Activated CD8-positive, alpha-beta memory T cell treated with anti-CD3 and anti-CD28 coated beads, Interleukin-2, amount 50 U/mL, for 24 hours (primary cell): ENCODE measurements at regions not wholly inside any gene's neighbourhood (a gene's known extent, or its start where the extent isn't known, plus 50 kb on each side); places are given as distances from the start of the nearest gene placed in this dataset.
"Not testable (repeated sequence)": the region's sequence is repeated elsewhere in the genome, so short reads cannot be mapped to it uniquely, and the experiment has no call there.

Experiments
- DNase-seq: peaks from one replicate; pipeline ENCODE4 v3.0.0-alpha.2; 2020; ENCODE audit errors: extremely low read depth

DNA sequence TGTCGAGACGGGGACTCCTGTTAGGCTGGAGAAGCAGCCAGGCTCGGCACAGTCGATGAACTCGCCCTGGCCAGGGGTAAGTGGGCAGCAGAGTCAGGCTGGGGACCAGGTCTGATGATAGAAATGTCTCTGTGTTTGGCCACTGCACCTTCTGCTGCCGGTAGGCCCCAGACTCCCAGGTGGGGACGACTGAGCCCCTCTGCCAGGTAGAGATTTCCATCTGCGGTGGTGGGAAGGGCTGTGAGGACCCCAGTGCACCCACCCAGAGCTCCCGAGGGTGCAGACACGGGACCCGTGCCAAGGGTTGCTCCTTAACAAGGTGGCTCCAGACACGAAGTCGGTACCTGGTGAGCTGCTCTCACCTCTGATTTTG lies 862.5 kb downstream of the TBC1D22A start:
- no peak for DNase-seq

GRCh38 chr22:47624252-47625012 lies 862.0 kb downstream of the TBC1D22A start:
- DNase-seq: no peak

DNA sequence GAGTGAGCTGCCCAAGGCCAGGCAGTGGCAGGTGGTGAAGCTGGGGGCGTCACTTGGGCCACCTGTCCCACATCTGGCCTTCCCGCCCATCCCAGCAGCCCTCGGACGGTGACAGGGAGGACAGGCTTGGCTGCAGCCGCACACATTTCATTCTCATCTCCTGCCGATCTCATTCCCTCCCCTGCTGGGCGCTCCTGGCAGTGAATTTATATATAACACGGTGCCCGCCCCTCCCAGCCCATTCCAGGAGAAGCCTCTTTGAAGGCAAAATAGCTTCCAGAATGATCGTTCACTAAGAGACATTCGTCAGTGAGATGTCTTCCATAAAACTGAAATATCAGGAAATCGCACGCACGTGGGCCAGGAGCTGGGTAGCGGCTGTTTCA lies 861.3 kb downstream of the TBC1D22A start:
- no peak for DNase-seq

- DNase-seq: no peak
These were observed 860.8 kb downstream of the TBC1D22A start for GRCh38 chr22:47623066-47623762.

DNA sequence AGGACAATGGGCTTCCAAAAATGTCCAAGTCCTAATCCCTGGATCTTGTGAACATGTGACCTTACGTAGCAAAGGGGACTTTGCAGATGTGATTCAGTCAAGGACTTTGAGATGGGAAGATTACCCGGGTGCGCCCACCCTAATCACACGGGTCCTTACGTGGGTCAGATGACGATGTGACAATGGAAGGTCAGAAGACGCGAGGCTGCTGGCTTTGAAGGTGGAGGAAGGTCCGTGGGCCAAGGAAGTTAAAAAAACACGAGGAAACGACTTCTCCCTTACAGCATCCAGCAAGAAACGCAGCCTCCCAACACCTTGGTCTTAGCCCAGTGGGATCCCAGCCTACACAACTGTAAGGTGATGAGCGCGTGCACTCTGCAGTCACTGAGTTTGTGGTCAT lies 860.1 kb downstream of the TBC1D22A start:
- no peak for DNase-seq

DNA sequence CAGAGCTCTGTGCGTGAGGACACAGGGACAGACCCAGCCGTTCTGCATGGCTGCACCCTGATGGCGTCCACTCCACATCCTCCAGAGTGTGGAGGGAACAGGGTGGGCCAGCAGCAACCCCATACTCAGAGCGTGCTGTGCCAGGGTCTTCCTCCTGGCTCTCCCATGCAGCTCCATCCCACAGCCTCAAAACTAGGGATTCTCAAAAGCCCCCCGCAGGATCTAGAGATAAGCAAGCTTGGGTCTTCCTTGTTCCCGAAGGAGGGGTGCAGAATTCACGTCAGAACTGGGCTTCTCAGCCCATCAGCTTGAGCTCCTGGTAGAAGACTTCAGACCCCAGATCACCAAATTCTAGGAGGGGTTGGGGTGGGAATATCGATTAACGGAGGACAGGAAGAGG lies 858.8 kb downstream of the TBC1D22A start:
- no peak for DNase-seq

DNA sequence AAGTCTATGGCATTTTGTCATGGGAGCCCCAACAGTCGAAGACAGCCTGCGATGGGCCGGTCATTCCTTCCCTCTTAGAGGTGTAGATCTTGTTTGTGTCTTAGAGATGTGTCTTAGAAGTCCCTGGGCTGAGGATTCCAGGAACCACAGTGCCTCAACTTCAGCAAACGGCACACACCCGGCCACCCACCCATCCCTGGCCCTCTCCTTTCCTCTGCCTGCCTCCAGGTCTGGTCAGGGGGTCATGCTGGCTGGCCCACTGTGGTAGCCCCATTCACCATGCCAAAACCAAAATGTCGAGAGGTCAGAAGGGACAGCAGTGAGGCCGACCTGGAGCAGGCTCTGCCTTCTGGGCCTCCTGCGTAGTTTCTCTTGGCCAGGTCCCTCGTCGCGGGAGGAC lies 857.9 kb downstream of the TBC1D22A start:
- DNase-seq: no peak

- DNase-seq: no peak
These were observed 857.2 kb downstream of the TBC1D22A start for GRCh38 chr22:47619631-47620030.

GRCh38 chr22:47618180-47619010 lies 855.9 kb downstream of the TBC1D22A start:
- no peak for DNase-seq

DNA sequence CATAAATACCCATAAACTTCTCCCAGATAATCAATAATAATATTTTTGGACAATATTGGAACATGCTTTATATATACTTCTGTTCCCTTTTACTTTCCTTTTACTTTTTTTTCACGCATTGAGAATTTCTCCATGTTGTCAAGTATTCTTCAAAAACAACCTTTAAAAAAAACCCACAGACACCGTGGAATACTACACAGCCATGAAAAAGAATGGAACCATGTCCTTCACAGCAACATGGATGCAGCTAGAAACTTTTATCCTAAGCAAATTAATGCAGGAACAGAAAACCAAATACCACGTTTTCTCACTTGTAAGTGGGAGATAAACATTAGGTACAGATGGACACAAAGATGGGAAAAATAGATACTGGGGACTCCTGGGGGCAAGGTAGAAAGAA lies 854.7 kb downstream of the TBC1D22A start:
- no peak for DNase-seq

DNA sequence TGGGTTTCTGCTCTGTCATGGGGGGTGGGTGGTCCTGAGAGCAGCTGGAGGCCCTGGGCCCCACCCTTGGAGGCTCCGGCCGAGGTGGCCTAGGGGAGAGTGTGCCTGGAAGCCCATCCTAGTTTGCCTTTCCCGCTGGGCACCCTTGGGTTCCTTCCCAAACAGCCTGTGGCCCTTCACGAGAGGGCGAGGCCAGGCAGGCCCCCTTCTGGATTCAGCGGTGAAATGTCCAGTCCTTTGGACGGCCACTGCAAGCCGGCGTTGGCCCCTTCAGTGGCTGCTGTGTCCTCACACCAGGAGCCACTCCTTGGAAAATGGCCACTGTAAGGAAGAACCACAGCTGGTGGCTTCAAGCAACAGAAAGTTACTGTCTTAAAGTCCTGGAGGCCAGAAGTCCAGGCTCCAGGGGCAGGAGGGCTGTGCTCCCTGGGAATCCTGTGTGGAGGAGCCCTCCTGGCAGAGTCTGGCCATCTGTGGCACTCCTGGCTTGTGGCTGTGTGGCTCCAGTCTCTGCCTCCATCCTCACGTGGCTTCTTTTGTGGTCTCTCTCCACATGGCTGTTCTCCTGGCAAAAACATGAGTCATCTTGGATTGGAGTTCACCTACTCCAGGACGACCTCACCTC lies 854.1 kb downstream of the TBC1D22A start:
- no peak for DNase-seq

GRCh38 chr22:47615051-47615450 lies 852.6 kb downstream of the TBC1D22A start:
- no peak for DNase-seq

- no peak for DNase-seq
These were observed 851.3 kb downstream of the TBC1D22A start for GRCh38 chr22:47613606-47614350.

- DNase-seq: not testable (repeated sequence)
These were observed 850.7 kb downstream of the TBC1D22A start for GRCh38 chr22:47613181-47613580.

- no peak for DNase-seq
These were observed 850.0 kb downstream of the TBC1D22A start for GRCh38 chr22:47612311-47612910.

DNA sequence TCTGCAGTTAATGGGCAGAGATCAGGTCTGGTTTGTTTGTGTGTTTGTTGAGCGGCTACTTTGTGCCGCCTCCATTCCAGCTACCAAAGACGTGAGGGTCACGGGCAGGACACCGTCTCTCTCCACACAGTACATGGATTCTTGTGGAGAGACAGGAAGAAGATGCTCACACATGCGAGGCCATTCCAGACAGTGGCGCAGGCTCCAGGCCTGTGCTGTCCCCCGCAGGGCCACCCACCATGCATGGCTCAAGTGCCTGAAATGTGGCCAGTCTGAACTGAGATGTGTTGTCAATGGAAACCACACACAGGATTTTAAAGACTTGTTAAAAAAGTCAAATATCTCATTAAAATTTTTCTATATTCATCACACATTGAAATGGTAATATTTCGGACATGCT lies 848.3 kb downstream of the TBC1D22A start:
- no peak for DNase-seq

- DNase-seq: no peak
These were observed 847.8 kb downstream of the TBC1D22A start for GRCh38 chr22:47610281-47610680.

DNA sequence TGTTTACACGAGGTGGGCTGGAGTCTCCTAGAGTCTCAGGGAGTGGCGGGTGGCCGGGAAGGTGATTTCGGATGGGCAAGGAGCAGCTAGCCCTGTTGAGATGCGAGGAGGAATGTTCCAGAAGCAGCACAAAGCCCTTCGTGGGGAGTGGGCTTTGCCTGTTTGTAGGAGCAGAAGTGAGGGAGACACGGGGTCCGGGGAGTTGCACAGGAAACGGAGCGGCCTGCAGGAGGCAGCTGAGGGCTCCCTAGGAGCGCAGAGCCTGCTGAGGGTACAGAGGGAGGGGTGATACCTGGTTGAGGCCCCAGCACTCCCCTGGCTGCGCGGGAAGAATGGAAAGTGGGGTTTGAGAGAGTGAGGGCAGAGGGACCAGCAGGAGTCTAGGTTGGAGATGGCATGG lies 847.2 kb downstream of the TBC1D22A start:
- DNase-seq: no peak

- DNase-seq: no peak
These were observed 846.0 kb downstream of the TBC1D22A start for GRCh38 chr22:47608421-47608820.

- DNase-seq: no peak
These were observed 845.0 kb downstream of the TBC1D22A start for GRCh38 chr22:47607486-47607885.

- no peak for DNase-seq
These were observed 844.0 kb downstream of the TBC1D22A start for GRCh38 chr22:47606426-47606825.
